Thyroid gland (tissue), 4 donors: ENCODE measurements at regions not wholly inside any gene's neighbourhood (a gene's known extent, or its start where the extent isn't known, plus 50 kb on each side); places are given as distances from the start of the nearest gene placed in this dataset.

Source experiments
- DNase-seq, 2 donors: peaks; one replicate each; pipeline ENCODE4 v3.0.0-alpha.2; 2019
- H3K27ac ChIP-seq, 3 donors: fragments of 200-600 bp; sonication (generic); 1 replicate in 2 of 3; 2 replicates in 1 of 3; pipeline ENCODE4 v1.5.1; 2016 to 2019; ENCODE audit warnings: mild to moderate bottlenecking in 1 of 3, moderate library complexity in 1 of 3
- H3K27me3 ChIP-seq: fragments of 200-600 bp; sonication (generic); one replicate; pipeline ENCODE4 v1.5.1; 2019
- H3K36me3 ChIP-seq, 2 donors: fragments of 200-600 bp; sonication (generic); one replicate each; pipeline ENCODE4 v1.5.1; 2016 to 2019
- H3K4me1 ChIP-seq, 2 donors: fragments of 200-600 bp; sonication (generic); one replicate each; pipeline ENCODE4 v1.5.1; 2017 to 2019
- H3K4me3 ChIP-seq, 3 donors: fragments of 200-600 bp; sonication (generic); replicated peaks in 1 of 3; 1 replicate in 2 of 3; 2 replicates in 1 of 3; pipeline ENCODE4 v1.5.1; 2016; ENCODE audit warnings: mild to moderate bottlenecking in 1 of 3
- H3K9me3 ChIP-seq: fragments of 200-600 bp; sonication (generic); one replicate; pipeline ENCODE4 v1.5.1; 2017
- CTCF ChIP-seq, 6 experiments: fragments of 200-600 bp in 3 of 6; fragments of 450-650 bp in 3 of 6; sonication (generic) in 3 of 6; IDR thresholded peaks; one replicate each; pipeline ENCODE4 v1.5.1; 2016 to 2019; ENCODE audit warnings: antibody characterized with exemption in 6 of 6, mild to moderate bottlenecking in 2 of 6, inconsistent platforms in 1 of 6, moderate library complexity in 1 of 6
- POLR2A ChIP-seq, 2 donors: fragments of 450-650 bp; IDR thresholded peaks; one replicate each; pipeline ENCODE4 v1.6.1; 2017; ENCODE audit warnings: antibody characterized with exemption in 2 of 2, mild to moderate bottlenecking in 2 of 2, moderate library complexity in 1 of 2
- WGBS, 2 donors: methylation state at CpG; one replicate each; pipeline ENCODE4 v1.1.5; 2017; 5-methylcytosine and 5-hydroxymethylcytosine counted together
- intact Hi-C: fragments of 100-400 bp; cut with DNase I; formaldehyde crosslinking; loops from one replicate; pipeline ENCODE4 v1.15.1; 2023

GRCh38 chr5:39854771-39855410 lies 430.1 kb upstream of the DAB2 start:
- Histone ChIP-seq H3K4me3 (no peak overlapping the region), H3K4me1 (no peaks in the 10 kb centered on the region), H3K27me3 (no peaks in the 10 kb centered on the region), H3K27ac (no peak overlapping the region), H3K9me3 (no peaks in the 10 kb centered on the region), H3K36me3 (no peaks in the 10 kb centered on the region)
- TF ChIP-seq CTCF (IDR thresholded peaks at IDR 0.05) (no peak), POLR2A (IDR thresholded peaks at IDR 0.05) (no peak)
- DNase-seq, result no peak
- 69 to 81% methylated on average over 2 of the region's 2 CpGs for WGBS, 2 donors
- intact Hi-C loops, result no loop called here

- no peak for DNase-seq
- H3K36me3 ChIP-seq, result no peaks in the 10 kb centered on the region
- H3K27me3 ChIP-seq, result no peaks in the 10 kb centered on the region
- no peaks in the 10 kb centered on the region for H3K9me3 ChIP-seq
- no peak overlapping the region for H3K27ac ChIP-seq
- WGBS, 2 donors, result 77 to 86% methylated on average over 4 of the region's 4 CpGs
- TF ChIP-seq CTCF (IDR thresholded peaks at IDR 0.05) (no peak), POLR2A (IDR thresholded peaks at IDR 0.05) (no peak)
- intact Hi-C loops, result no loop called here
- H3K4me1 ChIP-seq, result no peaks in the 10 kb centered on the region
- H3K4me3 ChIP-seq, result no peak overlapping the region
These were observed 425.5 kb upstream of the DAB2 start for GRCh38 chr5:39850291-39850690.

- intact Hi-C loops, result no loop called here
- Histone ChIP-seq H3K4me1 (no peaks in the 10 kb centered on the region), H3K9me3 (no peaks in the 10 kb centered on the region), H3K36me3 (no peaks in the 10 kb centered on the region), H3K4me3 (no peak overlapping the region), H3K27me3 (no peaks in the 10 kb centered on the region), H3K27ac (no peak overlapping the region)
- DNase-seq, result no peak
- TF ChIP-seq POLR2A (IDR thresholded peaks at IDR 0.05) (no peak), CTCF (IDR thresholded peaks at IDR 0.05) (no peak)
These were observed 421.4 kb upstream of the DAB2 start for GRCh38 chr5:39846144-39846543.

GRCh38 chr5:39843767-39844166 lies 419.0 kb upstream of the DAB2 start:
- Histone ChIP-seq H3K4me1 (no peaks in the 10 kb centered on the region), H3K4me3 (no peak overlapping the region), H3K9me3 (no peaks in the 10 kb centered on the region), H3K27ac (no peak overlapping the region), H3K36me3 (no peaks in the 10 kb centered on the region), H3K27me3 (no peaks in the 10 kb centered on the region)
- DNase-seq, result no peak
- WGBS, 2 donors, result 77 to 94% methylated on average over 1 of the region's 1 CpG
- intact Hi-C loops, result no loop called here
- TF ChIP-seq CTCF (IDR thresholded peaks at IDR 0.05) (no peak), POLR2A (IDR thresholded peaks at IDR 0.05) (no peak)

- TF ChIP-seq CTCF (IDR thresholded peaks at IDR 0.05), result no peak
- TF ChIP-seq POLR2A (IDR thresholded peaks at IDR 0.05), result no peak
- Histone ChIP-seq H3K4me3 (no peak overlapping the region), H3K27ac (no peak overlapping the region), H3K9me3 (no peaks in the 10 kb centered on the region), H3K36me3 (no peaks in the 10 kb centered on the region), H3K4me1 (no peaks in the 10 kb centered on the region), H3K27me3 (no peaks in the 10 kb centered on the region)
- 89 to 92% methylated on average over 3 of the region's 3 CpGs for WGBS, 2 donors
- intact Hi-C loops, result no loop called here
- DNase-seq, result no peak
These were observed 410.6 kb upstream of the DAB2 start for GRCh38 chr5:39835371-39835770.
